ENCODE measurements at regions not wholly inside any gene's neighbourhood (a gene's known extent, or its start where the extent isn't known, plus 50 kb on each side); places are given as distances from the start of the nearest gene placed in this dataset.

DNA sequence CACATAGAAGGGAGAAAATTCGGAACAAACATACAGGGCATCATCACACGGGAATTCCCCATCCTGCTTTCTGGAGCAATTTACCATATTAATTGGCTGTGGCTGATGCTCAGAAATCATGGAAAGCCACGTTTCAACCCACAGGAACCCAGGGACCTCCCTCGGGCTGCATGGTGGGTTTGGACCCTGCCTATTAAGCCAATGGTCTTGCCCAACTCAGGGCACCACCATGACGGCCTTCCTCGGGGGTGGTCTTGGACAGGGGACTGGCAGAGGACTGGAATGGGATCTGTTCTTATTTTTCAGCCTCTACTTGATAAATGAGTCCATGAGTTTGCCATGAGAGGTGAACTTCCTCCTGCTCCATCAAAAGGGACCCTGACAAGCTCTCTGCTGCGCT is 374.0 kb downstream of the SHANK2 start:
- no peak for ATAC-seq
- CTCF ChIA-PET = no interaction called here
- intact Hi-C loops (cut with micrococcal nuclease) = no loop called here
- no peak for TF ChIP-seq JUND (IDR thresholded peaks at IDR 0.05)
- TF ChIP-seq YY1 (IDR thresholded peaks at IDR 0.05; ENCODE audit: extremely low read depth, insufficient replicate concordance, low read depth, low read length) = no peak
- no peak for TF ChIP-seq ELF1 (IDR thresholded peaks at IDR 0.05; ENCODE audit: borderline replicate concordance, low read depth)
- no peak for TF ChIP-seq FOSL1 (IDR thresholded peaks at IDR 0.05; ENCODE audit: low read depth)
- no peak for TF ChIP-seq CEBPB (IDR thresholded peaks at IDR 0.05; ENCODE audit: low read depth)
- TF ChIP-seq EGR1 (IDR thresholded peaks at IDR 0.05; ENCODE audit: low read depth) = no peak
- TF ChIP-seq, protein P1, sequence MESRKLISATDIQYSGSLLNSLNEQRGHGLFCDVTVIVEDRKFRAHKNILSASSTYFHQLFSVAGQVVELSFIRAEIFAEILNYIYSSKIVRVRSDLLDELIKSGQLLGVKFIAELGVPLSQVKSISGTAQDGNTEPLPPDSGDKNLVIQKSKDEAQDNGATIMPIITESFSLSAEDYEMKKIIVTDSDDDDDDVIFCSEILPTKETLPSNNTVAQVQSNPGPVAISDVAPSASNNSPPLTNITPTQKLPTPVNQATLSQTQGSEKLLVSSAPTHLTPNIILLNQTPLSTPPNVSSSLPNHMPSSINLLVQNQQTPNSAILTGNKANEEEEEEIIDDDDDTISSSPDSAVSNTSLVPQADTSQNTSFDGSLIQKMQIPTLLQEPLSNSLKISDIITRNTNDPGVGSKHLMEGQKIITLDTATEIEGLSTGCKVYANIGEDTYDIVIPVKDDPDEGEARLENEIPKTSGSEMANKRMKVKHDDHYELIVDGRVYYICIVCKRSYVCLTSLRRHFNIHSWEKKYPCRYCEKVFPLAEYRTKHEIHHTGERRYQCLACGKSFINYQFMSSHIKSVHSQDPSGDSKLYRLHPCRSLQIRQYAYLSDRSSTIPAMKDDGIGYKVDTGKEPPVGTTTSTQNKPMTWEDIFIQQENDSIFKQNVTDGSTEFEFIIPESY (IDR thresholded peaks at IDR 0.05; ENCODE audit: extremely low read depth, insufficient replicate concordance, low read length) = no peak
- no peak for TF ChIP-seq POLR2A (IDR thresholded peaks at IDR 0.05; ENCODE audit: borderline replicate concordance, extremely low read depth, insufficient read depth, insufficient read length)
- TF ChIP-seq SRF (IDR thresholded peaks at IDR 0.05; ENCODE audit: low read depth) = no peak
- TF ChIP-seq, protein P2, sequence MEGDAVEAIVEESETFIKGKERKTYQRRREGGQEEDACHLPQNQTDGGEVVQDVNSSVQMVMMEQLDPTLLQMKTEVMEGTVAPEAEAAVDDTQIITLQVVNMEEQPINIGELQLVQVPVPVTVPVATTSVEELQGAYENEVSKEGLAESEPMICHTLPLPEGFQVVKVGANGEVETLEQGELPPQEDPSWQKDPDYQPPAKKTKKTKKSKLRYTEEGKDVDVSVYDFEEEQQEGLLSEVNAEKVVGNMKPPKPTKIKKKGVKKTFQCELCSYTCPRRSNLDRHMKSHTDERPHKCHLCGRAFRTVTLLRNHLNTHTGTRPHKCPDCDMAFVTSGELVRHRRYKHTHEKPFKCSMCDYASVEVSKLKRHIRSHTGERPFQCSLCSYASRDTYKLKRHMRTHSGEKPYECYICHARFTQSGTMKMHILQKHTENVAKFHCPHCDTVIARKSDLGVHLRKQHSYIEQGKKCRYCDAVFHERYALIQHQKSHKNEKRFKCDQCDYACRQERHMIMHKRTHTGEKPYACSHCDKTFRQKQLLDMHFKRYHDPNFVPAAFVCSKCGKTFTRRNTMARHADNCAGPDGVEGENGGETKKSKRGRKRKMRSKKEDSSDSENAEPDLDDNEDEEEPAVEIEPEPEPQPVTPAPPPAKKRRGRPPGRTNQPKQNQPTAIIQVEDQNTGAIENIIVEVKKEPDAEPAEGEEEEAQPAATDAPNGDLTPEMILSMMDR (IDR thresholded peaks at IDR 0.05 in 2 of 3, conservative IDR thresholded peaks at IDR 0.05 in 1 of 3; ENCODE audit: borderline replicate concordance in 1 of 3, insufficient read depth in 1 of 3, low read depth in 2 of 3, low read length in 2 of 3) = no peak
- TF ChIP-seq ZFX (IDR thresholded peaks at IDR 0.05) = no peak
- TF ChIP-seq SP1 (IDR thresholded peaks at IDR 0.05; ENCODE audit: low read depth) = no peak
- no peak overlapping the region for H3K9ac ChIP-seq (ENCODE audit: low read length)
- H3K4me2 ChIP-seq (ENCODE audit: low read length) = no peak overlapping the region
- no TSS peak for BruUV-seq (replicated peaks)
- no peaks in the 10 kb centered on the region for H3K36me3 ChIP-seq (ENCODE audit: control insufficient read depth in 1 of 2, insufficient read depth in 2 of 2, low read length in 2 of 2)
- H3K4me1 ChIP-seq (ENCODE audit: control insufficient read depth in 1 of 2, insufficient read depth in 2 of 2, low read length in 2 of 2) = no peaks in the 10 kb centered on the region
- DNase-seq (ENCODE audit: low read depth, low spot score) = no peak
- H3K9me3 ChIP-seq (ENCODE audit: control insufficient read depth in 1 of 2, insufficient read depth in 1 of 2, low read depth in 1 of 2, low read length in 2 of 2) = no peaks in the 10 kb centered on the region
- no peaks in the 10 kb centered on the region for H3K79me2 ChIP-seq (ENCODE audit: insufficient read depth, low read length)
- no peak overlapping the region for H3K4me3 ChIP-seq (replicated peaks in 1 of 2; ENCODE audit: low read depth in 1 of 2, low read length in 2 of 2)
- no peak overlapping the region for H2AFZ ChIP-seq (ENCODE audit: low read depth, low read length, poor library complexity, severe bottlenecking)
- RAD21 ChIA-PET (ENCODE audit: low non-redundant PET in 1 of 2, low total read pairs in 2 of 2, uncharacterized antibody in 2 of 2, unreplicated experiment in 2 of 2) = no interaction called here
- no peaks in the 10 kb centered on the region for H4K20me1 ChIP-seq (ENCODE audit: insufficient read depth)
- POLR2A ChIA-PET = no interaction called here
- H3K27me3 ChIP-seq (ENCODE audit: insufficient read depth, low read length) = no peaks in the 10 kb centered on the region
- no peak overlapping the region for H3K27ac ChIP-seq (ENCODE audit: low read depth, low read length)
- H3K9me2 ChIP-seq (ENCODE audit: insufficient read depth) = no peaks in the 10 kb centered on the region
